GM18868 (cell line): ENCODE measurements at regions not wholly inside any gene's neighbourhood (a gene's known extent, or its start where the extent isn't known, plus 50 kb on each side); places are given as distances from the start of the nearest gene placed in this dataset.
"Not testable (repeated sequence)": the region's sequence is repeated elsewhere in the genome, so short reads cannot be mapped to it uniquely, and the experiment has no call there.

Source experiments
- ATAC-seq: cut with Tn5 transposase; IDR thresholded peaks from one replicate; pipeline ENCODE4 v1.9.1; 2021; ENCODE audit warnings: mild to moderate bottlenecking, moderate library complexity; ENCODE audit not compliant: unreplicated experiment

DNA sequence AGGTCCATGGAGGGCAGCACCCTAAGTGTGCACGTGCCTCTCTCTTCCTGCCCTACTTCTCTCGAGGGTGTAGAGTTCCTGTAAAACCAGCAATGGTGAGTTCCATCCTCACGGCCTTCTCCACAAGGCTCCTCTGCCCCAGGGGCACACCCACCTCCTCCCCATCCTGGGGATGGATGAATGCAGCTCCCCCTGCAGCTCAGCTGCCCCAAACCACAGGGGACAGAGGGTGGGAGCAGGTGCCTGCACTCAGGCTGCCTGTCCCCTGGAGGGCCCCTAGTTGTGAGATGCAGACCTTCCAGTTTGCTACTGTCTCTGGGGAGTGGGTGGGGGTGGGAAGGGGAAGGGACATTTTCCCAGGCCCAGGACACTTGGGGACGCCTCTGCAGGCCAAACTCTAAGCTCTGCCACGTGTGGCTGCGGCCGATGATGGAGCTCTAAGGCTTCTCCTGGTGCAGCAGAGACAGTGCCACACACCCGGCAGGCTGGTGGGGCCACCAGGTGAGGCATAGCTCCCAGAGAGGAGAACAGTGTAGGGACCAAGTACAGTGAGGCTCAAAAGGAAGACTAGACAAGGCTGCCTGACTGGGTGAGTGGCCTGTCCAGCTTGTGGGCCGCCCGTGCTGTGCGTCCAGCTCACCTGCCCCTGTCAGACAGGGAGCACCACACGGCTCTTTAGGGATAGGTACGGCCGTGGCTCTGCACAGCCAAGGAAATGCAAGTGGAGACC is 540.9 kb downstream of the TBC1D22A start:
- no peak for ATAC-seq

DNA sequence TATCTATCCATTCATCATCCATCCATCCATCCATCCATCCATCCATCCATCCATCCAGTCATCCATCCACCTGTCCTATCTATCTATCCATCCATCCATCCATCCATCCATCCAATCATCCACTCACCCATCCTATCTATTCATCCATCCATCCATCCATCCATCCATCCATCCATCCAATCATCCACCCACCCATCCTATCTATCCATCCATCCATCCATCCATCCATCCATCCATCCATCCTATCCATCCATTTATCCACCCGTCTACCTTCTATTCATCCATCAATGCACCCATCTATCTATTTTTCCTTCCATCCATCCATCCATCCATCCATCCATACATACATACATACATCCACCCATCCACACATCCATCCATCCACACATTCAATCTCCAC is 540.1 kb downstream of the TBC1D22A start:
- not testable (repeated sequence) for ATAC-seq

DNA sequence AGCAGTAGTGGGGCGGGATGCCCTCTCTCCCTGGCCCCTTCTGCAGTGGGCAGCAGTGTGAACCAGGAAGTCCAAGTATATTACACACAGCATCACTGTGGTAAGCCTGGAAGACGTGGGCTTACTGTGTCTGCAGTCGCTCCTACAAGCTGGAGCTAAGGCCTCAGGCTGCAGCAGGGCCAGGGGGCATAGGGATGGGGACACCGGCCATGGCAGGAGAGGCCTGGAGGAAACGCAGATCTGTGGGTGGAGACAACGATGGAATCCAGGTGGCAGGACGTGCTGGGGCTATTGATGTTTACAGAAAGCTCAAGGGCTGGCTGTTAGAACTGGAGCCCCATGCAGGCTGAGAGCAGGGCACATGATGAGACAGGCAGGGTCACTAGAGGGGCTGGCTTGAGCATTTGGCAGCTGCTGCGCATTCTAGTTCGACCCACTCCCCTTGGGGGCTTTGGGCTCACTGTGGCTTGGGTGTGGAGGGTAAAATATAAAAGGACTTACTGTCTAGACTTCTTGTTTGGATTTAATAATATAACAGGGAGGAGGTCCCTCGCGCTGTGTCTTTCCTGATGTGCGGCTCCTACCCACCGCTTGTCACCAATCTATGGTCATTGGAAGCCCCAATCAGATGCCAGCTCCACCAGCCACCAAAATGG is 539.5 kb downstream of the TBC1D22A start:
- no peak for ATAC-seq

DNA sequence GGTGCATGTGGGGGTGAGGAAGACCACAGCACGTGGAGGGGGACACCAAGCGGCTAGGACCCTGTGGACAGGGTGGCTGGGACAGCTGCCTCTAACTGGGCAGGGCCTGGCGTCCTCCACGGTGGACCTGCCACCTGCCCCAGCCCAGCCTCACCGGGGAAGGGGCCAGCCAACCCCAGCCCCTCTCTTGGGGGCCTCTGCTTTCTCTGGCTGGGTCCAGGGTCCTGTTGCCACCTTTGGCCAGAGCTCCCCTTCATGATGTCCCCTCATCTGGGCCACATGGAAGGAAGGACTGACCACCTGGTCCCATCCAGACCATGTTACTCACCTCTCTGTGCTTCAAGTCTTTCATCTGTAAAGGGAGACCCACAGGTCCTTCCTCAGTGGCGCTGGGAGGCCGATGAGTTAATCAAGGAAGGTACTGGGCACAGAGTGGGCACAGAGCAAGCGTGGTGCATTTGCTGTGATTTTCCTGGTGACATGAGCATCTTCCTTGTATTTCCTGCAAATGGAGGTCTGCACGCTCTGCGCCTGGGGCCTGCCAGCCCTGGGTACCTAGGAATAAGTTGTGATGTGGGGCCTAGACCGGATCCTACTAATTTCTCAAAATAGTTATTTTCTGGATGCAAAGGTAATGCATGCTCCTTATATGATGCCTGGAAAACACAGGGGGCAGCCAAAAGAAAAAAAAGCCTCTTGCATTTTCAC is 538.4 kb downstream of the TBC1D22A start:
- ATAC-seq, result no peak

DNA sequence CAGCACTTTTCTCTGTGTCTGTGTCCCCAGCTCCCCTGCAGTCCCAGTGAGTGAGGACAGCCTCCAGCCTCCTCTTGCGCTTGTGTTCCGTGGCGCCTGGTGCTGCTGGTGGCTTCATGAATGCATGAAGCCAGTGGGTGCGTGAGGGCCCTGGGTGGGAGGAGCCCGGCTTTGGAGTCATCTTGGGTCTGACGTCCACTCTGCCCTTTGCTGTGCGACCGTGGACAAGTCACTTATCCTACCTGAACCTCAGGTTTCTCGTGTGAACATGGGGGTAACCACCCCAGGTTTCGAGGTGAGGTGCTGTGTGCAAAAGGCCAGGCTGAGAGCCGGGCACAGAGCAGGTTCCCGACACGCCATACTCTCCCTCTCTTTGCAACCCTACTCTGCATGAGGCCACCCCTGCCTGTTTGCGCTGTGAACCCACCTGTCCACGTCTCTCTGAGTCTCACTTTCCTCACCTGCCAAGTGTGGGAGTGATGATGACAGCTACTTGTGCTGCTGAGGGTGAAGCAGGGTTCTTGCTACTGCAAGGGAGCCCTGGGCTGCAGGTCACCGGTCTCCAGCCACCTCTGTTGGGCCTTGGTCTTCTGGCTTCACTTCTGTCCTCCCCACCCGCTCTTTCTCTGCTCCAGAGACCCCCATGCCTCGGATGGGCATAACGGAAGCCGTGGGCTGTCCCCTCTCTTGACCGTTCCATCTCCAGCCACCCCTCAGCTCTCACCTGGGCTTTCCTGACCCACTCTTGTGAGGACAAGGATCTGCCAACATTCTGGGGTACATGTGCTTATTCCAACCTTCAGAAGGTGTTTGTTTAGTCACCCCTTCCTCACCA is 537.6 kb downstream of the TBC1D22A start:
- ATAC-seq, result no peak

DNA sequence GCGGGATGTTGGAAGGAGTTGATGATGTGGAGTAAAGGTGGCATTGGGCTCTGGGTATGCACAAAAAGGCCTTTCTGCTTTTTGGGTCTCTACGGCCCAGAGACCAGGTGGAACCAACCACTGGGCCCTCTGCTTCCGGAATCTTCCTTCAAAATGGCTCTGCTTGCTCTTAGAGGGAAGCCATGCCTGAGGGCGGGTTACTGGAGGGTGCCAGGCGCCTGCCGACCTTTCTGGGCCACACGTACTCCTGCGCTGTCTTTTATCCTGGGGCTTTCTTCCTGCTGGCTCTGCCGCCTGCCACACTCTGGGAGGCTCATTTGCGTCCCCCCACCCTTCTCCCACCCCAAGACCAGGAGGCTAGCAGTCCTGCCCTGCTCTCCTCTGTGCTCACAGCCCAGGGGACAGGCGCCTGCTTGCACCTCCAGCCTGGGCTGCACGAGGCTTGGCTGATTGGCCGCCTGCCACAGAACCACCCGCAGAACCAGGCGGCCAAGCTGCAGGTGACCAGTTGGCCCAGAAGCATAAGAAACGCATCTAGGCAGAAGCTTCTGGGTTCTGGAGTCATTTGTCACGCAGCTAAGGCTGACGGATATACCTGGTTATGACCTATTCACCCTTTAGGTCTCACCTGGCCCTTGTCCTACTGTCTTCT is 536.9 kb downstream of the TBC1D22A start:
- no peak for ATAC-seq

DNA sequence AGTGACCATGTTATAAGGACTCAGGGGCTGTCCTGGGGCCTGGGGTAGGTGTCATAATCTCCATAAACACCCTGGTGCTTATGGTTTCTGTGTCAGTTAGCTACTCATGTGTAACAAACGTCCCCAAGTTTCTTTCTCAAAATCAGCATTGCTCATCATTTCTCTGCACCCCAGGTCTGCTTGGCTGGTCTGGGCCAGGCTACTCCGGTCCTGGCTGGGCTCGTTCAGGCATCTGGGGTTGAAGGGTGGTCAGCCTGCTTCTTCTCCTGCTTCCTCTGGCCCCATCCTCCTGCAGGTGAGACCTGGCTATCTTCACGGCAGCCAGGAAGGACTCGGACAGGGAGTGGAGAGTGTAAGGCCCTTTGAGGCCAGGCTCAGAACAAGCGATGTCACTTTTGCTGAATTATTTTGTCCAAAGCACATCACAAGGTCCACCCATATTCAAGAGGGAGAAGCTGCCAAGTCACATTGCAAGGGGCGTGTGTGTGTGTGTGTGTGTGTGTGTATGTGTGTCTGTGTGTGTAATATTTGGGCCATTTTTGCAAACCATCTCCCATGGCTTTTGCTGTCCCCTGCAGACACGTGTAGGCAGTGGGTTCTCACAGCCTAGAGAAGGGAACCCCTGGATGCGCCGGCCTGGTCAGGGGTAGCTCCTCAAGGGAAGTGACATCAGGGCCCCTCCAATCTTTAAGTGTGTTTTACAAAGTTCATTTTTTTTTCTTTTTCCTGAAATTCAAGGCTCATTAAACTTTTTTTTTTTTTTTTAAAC is 535.8 kb downstream of the TBC1D22A start:
- no peak for ATAC-seq

DNA sequence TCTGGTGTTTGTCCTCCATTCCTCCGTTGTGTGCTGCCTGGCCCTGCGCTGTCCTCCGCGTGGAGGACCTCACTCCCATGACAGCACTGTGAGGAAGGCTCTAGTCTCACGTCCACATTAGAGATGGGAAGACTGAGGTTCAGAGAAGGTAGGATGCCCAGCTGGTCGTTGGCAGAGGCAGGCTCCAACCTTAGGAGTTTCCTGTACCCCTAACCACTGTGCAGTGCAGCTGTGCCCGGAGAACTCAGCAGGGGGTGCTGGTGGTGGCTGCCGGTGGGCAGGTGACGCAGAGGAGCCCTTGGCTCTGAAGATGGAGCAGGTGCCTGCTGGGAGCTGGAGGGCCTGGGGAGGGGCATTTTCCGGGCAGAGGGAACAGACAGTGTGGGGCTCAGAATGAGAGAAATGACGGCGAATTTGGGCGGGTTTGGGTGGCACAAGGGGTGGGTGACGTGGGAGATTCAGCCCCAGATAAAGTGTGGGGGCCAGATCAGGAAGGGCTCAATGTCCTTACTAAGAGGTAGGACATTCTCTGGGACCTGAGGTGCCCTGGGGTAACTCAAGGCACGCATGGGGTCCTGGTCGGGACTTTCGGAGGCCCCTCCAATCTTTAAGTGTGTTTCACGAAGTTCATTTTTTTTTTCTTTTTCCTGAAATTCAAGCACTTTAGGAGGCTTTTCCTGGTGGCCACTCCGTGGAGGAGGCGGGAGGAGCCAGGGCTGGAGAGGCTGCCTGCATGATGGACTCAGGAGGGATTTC is 535.0 kb downstream of the TBC1D22A start:
- ATAC-seq, result no peak

DNA sequence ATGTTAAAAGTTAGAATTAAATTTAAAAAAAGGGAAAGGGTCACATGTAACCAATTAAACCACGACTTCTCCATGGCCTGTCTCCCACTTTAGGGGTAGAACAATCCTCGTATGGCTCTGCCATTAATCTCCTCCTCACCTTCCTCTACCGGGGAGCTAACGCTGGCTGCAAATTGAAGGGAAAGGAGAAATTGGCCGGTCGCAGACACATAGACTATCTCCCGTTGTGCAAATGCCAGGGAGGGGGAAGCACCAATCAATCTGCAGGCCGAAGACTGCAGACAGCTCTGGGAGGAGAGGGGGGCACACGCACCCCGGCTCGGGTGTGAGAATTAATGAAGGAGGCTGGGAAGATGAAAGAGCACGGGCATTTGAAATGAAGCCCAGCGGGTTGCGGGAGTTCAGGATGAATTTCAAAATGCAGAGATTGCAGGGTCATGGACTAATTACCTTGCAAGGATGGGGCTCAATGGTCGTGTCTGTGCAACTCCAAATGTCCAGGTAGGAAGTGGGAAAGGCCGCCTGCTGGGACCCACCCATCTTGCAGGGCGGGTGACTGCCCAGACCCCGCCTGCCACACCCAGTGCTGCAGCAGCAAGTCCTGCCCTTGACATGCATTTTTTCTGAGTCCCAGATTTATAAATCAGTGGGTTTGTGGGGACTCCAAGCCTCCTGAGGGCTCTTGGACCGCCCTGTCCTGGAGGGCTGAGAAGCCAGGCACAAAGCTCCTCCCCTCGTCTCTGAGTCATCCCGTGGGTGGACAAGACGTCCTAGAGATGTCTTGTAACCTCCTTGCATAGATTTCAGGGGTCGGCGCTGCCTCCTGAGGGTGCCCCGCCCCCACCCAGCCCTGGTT is 534.2 kb downstream of the TBC1D22A start:
- ATAC-seq, result no peak

DNA sequence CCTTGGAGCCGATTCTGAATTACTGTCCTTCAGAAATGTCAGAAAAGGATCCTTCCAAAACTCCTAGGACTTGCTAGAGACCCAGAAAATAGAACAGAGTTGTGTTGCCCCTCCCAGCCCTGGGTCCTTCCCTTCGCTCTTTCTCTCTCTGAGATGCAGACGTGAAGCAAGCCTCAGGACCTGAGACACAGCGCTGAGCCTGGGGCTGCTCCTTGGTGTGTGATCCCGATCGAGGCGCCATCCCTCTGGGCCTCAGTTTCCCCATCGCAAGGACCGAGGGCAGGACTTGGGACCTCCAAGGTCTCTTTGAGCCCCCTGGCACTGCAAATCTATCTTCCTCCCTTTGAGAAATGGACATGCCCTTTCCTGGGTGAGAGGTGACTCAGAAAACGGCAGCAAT is 533.5 kb downstream of the TBC1D22A start:
- ATAC-seq, result no peak

DNA sequence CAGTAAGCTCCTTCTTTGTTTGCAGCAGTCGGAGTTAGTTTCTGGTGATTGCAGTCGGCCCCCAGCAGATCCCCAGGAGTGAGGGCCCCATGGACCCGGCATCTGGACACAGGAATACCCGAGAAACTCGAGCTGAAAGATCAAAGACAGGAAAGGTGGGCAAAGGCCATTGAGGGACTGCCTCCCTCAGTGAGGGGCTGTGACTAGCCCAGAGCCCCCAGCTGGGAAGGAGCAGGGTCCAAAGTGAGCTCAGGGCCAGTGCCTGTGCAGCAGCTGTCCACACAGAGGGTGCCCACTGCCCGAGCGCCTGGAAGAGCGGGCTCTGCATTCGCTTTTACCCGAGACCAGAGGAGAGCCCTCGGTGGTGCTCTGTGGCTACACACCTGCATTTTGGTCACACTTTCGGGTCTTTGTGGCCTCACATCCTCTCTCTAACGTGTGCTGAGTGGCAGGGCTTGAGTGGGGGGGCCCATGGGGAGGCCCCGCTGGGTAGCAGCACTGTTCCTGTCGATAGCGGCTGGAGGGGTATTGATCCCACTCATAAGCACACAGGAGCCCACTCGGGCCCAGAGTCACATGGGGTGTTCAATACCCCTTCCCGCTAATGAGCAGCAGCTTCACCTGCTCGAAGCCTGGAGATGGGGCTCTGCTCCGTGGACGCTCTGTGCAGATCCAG is 532.9 kb downstream of the TBC1D22A start:
- no peak for ATAC-seq

DNA sequence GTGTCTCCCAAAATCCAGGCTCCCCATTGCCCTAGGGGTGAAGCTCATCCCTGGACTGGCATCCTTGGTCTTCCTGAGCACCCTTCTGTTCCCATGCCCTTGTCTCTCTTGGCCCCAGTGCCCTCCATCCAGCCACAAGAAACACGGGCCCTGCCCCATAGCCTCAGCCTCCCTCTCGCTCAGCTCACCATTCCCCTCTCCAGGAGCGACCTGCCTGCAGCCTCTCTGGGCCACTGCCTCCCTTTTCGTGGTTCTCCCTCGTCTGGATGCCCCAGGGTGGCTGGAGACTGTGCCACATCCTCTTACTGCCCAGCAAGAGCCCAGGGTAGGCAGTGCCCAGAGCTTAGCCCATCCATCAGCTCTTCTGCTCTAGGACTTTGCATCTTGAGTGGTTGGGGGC is 532.1 kb downstream of the TBC1D22A start:
- no peak for ATAC-seq

DNA sequence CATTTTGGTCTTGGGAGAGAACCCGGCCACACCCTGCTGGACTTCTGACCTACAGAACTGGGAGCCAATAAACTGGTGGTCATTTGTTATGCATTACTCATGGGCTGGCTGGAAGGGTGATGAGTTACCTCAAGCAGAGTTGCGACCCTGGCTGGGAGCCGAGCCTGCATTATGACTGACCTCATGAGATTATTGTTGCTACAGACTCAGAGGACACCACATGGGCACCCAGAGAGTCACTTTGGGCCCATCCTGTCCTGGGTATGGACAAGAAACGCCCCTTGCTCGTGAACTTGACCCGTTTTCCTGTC is 531.7 kb downstream of the TBC1D22A start:
- ATAC-seq, result no peak

DNA sequence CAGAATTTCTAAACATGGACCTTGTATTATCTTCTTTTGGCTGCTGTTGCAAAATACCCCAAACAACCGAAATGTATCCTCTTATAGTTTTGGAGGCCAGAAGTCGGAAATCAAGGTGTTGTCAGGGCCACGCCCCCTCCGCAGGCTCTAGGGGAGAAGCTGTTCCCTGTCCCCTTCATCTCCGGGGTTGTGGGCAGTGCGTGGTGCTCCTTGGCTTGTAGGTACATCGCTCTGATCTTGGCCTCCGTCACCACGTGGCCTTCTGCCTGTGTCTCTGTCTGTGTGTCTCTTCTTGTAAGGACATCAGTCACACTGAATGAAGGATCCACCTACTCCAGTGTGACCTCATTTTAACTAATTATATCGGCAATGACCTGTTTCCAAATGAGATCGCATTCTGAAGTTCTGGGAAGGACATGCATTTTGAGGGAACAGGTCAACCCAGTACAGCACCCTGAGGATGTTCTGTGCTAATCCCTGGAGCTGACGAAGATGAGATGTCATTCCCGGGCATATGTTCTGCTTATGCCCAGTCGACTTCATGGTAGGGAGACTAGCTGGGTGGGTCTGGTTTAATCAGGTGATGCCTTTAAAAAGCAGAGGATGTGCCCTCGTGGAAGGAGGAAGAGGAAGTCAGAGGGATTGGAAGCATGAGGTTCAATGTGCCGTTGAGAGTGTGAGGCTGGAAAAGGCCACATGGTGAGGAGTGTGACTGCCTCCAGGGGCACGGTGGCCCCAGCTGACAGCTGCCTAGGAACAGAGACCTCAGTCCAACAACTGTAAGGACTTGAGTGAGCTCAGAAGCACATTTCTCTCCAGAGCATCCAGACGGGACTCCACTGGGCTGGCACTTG is 531.1 kb downstream of the TBC1D22A start:
- ATAC-seq, result no peak

DNA sequence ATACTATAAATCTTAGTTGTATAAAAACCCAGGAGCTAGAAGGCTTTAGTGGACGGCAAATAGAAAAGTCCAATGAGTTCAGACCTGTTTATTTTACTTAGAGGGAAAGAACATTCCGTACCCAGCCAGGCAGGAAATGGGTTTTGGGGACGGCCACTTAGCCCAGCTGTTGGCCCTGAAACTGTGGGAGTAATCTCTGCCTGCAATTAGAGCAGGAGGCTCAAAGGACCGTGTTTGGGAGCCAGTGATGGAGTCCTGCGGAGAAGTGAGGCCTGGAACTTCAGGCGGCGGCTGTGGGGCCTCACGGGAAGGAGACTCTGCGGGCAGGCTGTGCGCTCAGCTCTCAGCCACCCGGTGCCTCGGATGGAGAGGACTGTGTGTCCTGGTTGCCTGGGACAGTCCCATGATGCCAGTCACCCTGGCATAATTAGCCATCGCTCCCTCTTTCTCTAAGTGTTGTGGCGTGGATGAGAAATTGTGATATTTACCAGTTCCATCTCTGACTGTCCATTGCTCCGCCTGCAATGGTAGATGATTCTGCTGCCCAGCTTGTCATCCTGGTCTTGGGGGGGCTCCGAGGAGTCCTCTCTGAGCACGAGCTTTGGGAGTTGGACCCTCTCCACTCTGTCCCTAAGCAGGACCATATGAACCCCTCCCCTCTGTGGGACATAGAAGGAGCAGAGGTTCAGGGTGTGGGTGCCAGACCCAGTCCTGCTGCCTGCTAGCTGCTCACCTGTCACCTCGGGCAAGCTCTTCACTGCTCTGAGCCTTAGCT is 530.3 kb downstream of the TBC1D22A start:
- no peak for ATAC-seq
